Stomach (tissue), 4 donors: ENCODE measurements at regions not wholly inside any gene's neighbourhood (a gene's known extent, or its start where the extent isn't known, plus 50 kb on each side); places are given as distances from the start of the nearest gene placed in this dataset.

Source experiments
- EP300 ChIP-seq: sonication (generic); formaldehyde crosslinking; IDR thresholded peaks from one replicate; pipeline ENCODE4 v1.6.1; 2017; ENCODE audit warnings: antibody characterized with exemption
- POLR2A ChIP-seq, 4 donors: fragments of 450-650 bp; IDR thresholded peaks; one replicate each; pipeline ENCODE4 v1.6.1; 2016; ENCODE audit warnings: antibody characterized with exemption in 4 of 4, control low read depth in 2 of 4, mild to moderate bottlenecking in 1 of 4, moderate library complexity in 1 of 4
- POLR2AphosphoS5 ChIP-seq, 3 donors: sonication (generic); formaldehyde crosslinking; IDR thresholded peaks; one replicate each; pipeline ENCODE4 v1.6.1; 2016; ENCODE audit warnings: antibody characterized with exemption in 3 of 3
- TF ChIP-seq, protein P1 (sequence below), 7 experiments: fragments of 450-650 bp in 4 of 7; fragments of 200-600 bp in 3 of 7; sonication (generic) in 3 of 7; IDR thresholded peaks; one replicate each; pipeline ENCODE4 v1.5.1; 2016 to 2019; ENCODE audit warnings: antibody characterized with exemption in 7 of 7, control low read depth in 2 of 7, mild to moderate bottlenecking in 1 of 7

GRCh38 chr7:42854571-42855118, 57.2 kb downstream of the C7orf25 start:
- TF ChIP-seq, protein P1, sequence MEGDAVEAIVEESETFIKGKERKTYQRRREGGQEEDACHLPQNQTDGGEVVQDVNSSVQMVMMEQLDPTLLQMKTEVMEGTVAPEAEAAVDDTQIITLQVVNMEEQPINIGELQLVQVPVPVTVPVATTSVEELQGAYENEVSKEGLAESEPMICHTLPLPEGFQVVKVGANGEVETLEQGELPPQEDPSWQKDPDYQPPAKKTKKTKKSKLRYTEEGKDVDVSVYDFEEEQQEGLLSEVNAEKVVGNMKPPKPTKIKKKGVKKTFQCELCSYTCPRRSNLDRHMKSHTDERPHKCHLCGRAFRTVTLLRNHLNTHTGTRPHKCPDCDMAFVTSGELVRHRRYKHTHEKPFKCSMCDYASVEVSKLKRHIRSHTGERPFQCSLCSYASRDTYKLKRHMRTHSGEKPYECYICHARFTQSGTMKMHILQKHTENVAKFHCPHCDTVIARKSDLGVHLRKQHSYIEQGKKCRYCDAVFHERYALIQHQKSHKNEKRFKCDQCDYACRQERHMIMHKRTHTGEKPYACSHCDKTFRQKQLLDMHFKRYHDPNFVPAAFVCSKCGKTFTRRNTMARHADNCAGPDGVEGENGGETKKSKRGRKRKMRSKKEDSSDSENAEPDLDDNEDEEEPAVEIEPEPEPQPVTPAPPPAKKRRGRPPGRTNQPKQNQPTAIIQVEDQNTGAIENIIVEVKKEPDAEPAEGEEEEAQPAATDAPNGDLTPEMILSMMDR (IDR thresholded peaks at IDR 0.05) = no peak
- no peak for TF ChIP-seq POLR2AphosphoS5 (IDR thresholded peaks at IDR 0.05)
- no peak for TF ChIP-seq POLR2A (IDR thresholded peaks at IDR 0.05)
- no peak for TF ChIP-seq EP300
